ENCODE measurements at regions not wholly inside any gene's neighbourhood (a gene's known extent, or its start where the extent isn't known, plus 50 kb on each side); places are given as distances from the start of the nearest gene placed in this dataset.

DNA sequence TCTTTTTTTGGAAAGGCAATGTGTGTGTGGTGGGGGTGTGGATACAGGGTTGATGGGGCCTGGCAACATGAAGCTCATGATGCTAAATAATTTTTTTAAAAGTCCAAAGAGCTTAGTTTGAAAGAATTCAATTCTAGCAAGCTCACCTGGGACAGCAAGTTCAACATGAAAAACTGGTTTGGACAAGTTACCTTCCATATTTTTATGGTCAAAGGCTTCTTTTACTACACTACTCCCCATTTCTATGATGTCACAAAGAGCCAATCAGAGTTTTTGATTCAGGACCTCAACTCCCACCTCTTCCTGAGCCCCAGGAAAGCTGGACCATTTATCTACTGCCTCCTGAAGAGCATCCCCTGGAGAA is 66.1 kb upstream of the CTNNBL1 start:
- H3K4me3 ChIP-seq (ENCODE audit: low read length): no peak overlapping the region
- Mint-ChIP-seq H3K36me3 (no peaks in the 10 kb centered on the region), H3K27me3 (peaks cover 25 to 82% of the 10 kb centered on the region in 2 donors), H3K4me3 (no peak overlapping the region), H3K27ac (no peak overlapping the region), H3K9me3 (peaks cover 0 to 7% (median 0%) of the 10 kb centered on the region in 5 donors), H3K4me1 (no peaks in the 10 kb centered on the region)
- ChIA-PET CTCF (no interaction called here), POLR2A (no interaction called here)
- no peaks in the 10 kb centered on the region for H3K36me3 ChIP-seq (ENCODE audit: insufficient read depth, low read length)
- no peaks in the 10 kb centered on the region for H3K4me1 ChIP-seq (ENCODE audit: insufficient read depth, low read length)
- H3K27me3 ChIP-seq (ENCODE audit: insufficient read depth, low read length, poor library complexity, severe bottlenecking): no peaks in the 10 kb centered on the region
- no peaks in the 10 kb centered on the region for H3K9me3 ChIP-seq (ENCODE audit: low read length)
- DNase-seq: no peak
- H3K27ac ChIP-seq (ENCODE audit: low read depth, low read length): no peak overlapping the region

- CTCF ChIA-PET: no interaction called here
- POLR2A ChIA-PET: no interaction called here
- no peaks in the 10 kb centered on the region for H3K9me3 ChIP-seq (ENCODE audit: low read length)
- H3K27me3 ChIP-seq (ENCODE audit: insufficient read depth, low read length, poor library complexity, severe bottlenecking): no peaks in the 10 kb centered on the region
- peaks cover 0 to 5% (median 0%) of the 10 kb centered on the region in 5 donors for H3K9me3 Mint-ChIP-seq
- no peak overlapping the region for H3K27ac Mint-ChIP-seq
- no peaks in the 10 kb centered on the region for H3K4me1 Mint-ChIP-seq
- no peak overlapping the region for H3K4me3 ChIP-seq (ENCODE audit: low read length)
- no peak overlapping the region for H3K27ac ChIP-seq (ENCODE audit: low read depth, low read length)
- H3K36me3 Mint-ChIP-seq: no peaks in the 10 kb centered on the region
- no peak for DNase-seq
- no peak overlapping the region for H3K4me3 Mint-ChIP-seq
- H3K27me3 Mint-ChIP-seq: peaks cover 25 to 78% of the 10 kb centered on the region in 2 donors
- no peaks in the 10 kb centered on the region for H3K36me3 ChIP-seq (ENCODE audit: insufficient read depth, low read length)
- H3K4me1 ChIP-seq (ENCODE audit: insufficient read depth, low read length): no peaks in the 10 kb centered on the region
Observed at GRCh38 chr20:37627060-37627766, 66.6 kb upstream of the CTNNBL1 start.

DNA sequence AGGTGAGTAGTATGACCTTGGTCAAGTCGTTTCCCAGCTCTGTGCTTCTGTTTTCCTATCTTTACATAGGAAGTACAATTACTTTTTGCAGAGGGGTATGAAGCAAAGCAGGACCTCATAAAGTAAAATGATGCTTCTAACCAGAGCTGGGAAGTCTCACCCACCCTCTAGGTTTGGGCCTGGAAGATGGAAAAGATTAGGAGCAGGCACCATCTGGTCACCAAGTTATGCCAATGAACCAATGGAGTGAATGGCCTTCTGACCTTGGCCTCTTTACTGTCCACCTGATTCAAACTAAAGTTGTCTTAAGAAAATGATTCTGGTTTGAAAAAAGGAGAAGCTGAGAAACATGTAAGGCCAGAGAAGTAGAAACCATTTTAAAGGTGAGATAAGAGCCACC is 68.9 kb upstream of the CTNNBL1 start:
- Histone ChIP-seq H3K27ac (ENCODE audit: low read depth, low read length) (no peak overlapping the region), H3K4me3 (ENCODE audit: low read length) (no peak overlapping the region), H3K36me3 (ENCODE audit: insufficient read depth, low read length) (no peaks in the 10 kb centered on the region), H3K9me3 (ENCODE audit: low read length) (no peaks in the 10 kb centered on the region), H3K27me3 (ENCODE audit: insufficient read depth, low read length, poor library complexity, severe bottlenecking) (no peaks in the 10 kb centered on the region), H3K4me1 (ENCODE audit: insufficient read depth, low read length) (no peaks in the 10 kb centered on the region)
- no peak for DNase-seq
- no peak overlapping the region for H3K27ac Mint-ChIP-seq
- CTCF ChIA-PET: no interaction called here
- no peak overlapping the region for H3K4me3 Mint-ChIP-seq
- H3K4me1 Mint-ChIP-seq: no peaks in the 10 kb centered on the region
- peaks cover 0 to 5% (median 0%) of the 10 kb centered on the region in 5 donors for H3K9me3 Mint-ChIP-seq
- POLR2A ChIA-PET: no interaction called here
- no peaks in the 10 kb centered on the region for H3K36me3 Mint-ChIP-seq
- peaks cover 22 to 80% of the 10 kb centered on the region in 2 donors for H3K27me3 Mint-ChIP-seq

DNA sequence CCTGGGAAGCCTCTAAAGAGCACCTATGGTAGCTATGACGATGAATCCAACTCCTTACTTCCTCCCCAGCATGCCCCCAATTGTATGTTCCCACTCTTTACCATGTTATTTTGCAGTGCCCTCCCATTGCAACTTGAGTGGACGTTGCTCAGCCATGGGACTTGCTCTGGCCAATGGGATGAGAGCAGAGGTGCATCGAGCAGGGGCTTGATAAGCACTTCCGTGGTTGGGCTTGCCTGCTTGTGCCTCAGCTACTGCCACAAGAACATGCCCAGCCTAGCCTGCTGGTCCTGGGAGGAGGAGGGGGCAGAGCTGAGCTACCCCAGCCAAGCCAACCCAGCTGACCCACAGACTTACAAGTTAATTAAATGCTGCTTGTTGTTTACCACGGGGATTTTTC is 71.1 kb upstream of the CTNNBL1 start:
- Histone ChIP-seq H3K36me3 (ENCODE audit: insufficient read depth, low read length) (no peaks in the 10 kb centered on the region), H3K9me3 (ENCODE audit: low read length) (no peaks in the 10 kb centered on the region), H3K27me3 (ENCODE audit: insufficient read depth, low read length, poor library complexity, severe bottlenecking) (no peaks in the 10 kb centered on the region), H3K27ac (ENCODE audit: low read depth, low read length) (no peak overlapping the region), H3K4me1 (ENCODE audit: insufficient read depth, low read length) (no peaks in the 10 kb centered on the region), H3K4me3 (ENCODE audit: low read length) (no peak overlapping the region)
- H3K27me3 Mint-ChIP-seq: peaks cover 14 to 76% of the 10 kb centered on the region in 2 donors
- H3K27ac Mint-ChIP-seq: no peak overlapping the region
- peaks cover 0 to 5% (median 0%) of the 10 kb centered on the region in 5 donors for H3K9me3 Mint-ChIP-seq
- POLR2A ChIA-PET: no interaction called here
- CTCF ChIA-PET: no interaction called here
- H3K4me1 Mint-ChIP-seq: no peaks in the 10 kb centered on the region
- no peak for DNase-seq
- no peak overlapping the region for H3K4me3 Mint-ChIP-seq
- H3K36me3 Mint-ChIP-seq: no peaks in the 10 kb centered on the region

GRCh38 chr20:37619496-37619895 is 74.3 kb upstream of the CTNNBL1 start:
- Histone ChIP-seq H3K27ac (ENCODE audit: low read depth, low read length) (no peak overlapping the region), H3K4me1 (ENCODE audit: insufficient read depth, low read length) (no peaks in the 10 kb centered on the region), H3K4me3 (ENCODE audit: low read length) (no peak overlapping the region), H3K36me3 (ENCODE audit: insufficient read depth, low read length) (no peaks in the 10 kb centered on the region), H3K27me3 (ENCODE audit: insufficient read depth, low read length, poor library complexity, severe bottlenecking) (no peaks in the 10 kb centered on the region), H3K9me3 (ENCODE audit: low read length) (no peaks in the 10 kb centered on the region)
- Mint-ChIP-seq H3K4me3 (no peak overlapping the region), H3K9me3 (peaks cover 0 to 2% (median 0%) of the 10 kb centered on the region in 5 donors), H3K36me3 (peaks cover 0 to 2% (median 0%) of the 10 kb centered on the region in 3 donors), H3K4me1 (no peaks in the 10 kb centered on the region), H3K27me3 (peaks cover 28 to 64% of the 10 kb centered on the region in 2 donors), H3K27ac (no peak overlapping the region)
- ChIA-PET POLR2A (no interaction called here), CTCF (no interaction called here)
- DNase-seq: no peak

GRCh38 chr20:37616110-37616425 is 77.8 kb upstream of the CTNNBL1 start:
- Histone ChIP-seq H3K4me1 (ENCODE audit: insufficient read depth, low read length) (no peaks in the 10 kb centered on the region), H3K27me3 (ENCODE audit: insufficient read depth, low read length, poor library complexity, severe bottlenecking) (no peaks in the 10 kb centered on the region), H3K4me3 (ENCODE audit: low read length) (no peak overlapping the region), H3K9me3 (ENCODE audit: low read length) (no peaks in the 10 kb centered on the region), H3K36me3 (ENCODE audit: insufficient read depth, low read length) (no peaks in the 10 kb centered on the region), H3K27ac (ENCODE audit: low read depth, low read length) (no peak overlapping the region)
- H3K36me3 Mint-ChIP-seq: peaks cover 0 to 2% (median 0%) of the 10 kb centered on the region in 3 donors
- no peak overlapping the region for H3K27ac Mint-ChIP-seq
- DNase-seq: no peak
- POLR2A ChIA-PET: no interaction called here
- no peak overlapping the region for H3K4me3 Mint-ChIP-seq
- CTCF ChIA-PET: no interaction called here
- H3K27me3 Mint-ChIP-seq: peaks cover 26 to 45% of the 10 kb centered on the region in 2 donors
- H3K9me3 Mint-ChIP-seq: peaks cover 0 to 4% (median 0%) of the 10 kb centered on the region in 5 donors
- H3K4me1 Mint-ChIP-seq: no peaks in the 10 kb centered on the region

GRCh38 chr20:37615340-37616109 is 78.3 kb upstream of the CTNNBL1 start:
- no peaks in the 10 kb centered on the region for H3K4me1 ChIP-seq (ENCODE audit: insufficient read depth, low read length)
- H3K9me3 Mint-ChIP-seq: peaks cover 0 to 4% (median 0%) of the 10 kb centered on the region in 5 donors
- no peak overlapping the region for H3K4me3 Mint-ChIP-seq
- no peak overlapping the region for H3K27ac ChIP-seq (ENCODE audit: low read depth, low read length)
- H3K36me3 Mint-ChIP-seq: peaks cover 0 to 2% (median 0%) of the 10 kb centered on the region in 3 donors
- H3K27me3 ChIP-seq (ENCODE audit: insufficient read depth, low read length, poor library complexity, severe bottlenecking): no peaks in the 10 kb centered on the region
- ChIA-PET CTCF (no interaction called here), POLR2A (no interaction called here)
- peak in 4 of 5 donors; percentile 6 to 60 (median 22) for DNase-seq
- H3K27ac Mint-ChIP-seq: no peak overlapping the region
- no peaks in the 10 kb centered on the region for H3K4me1 Mint-ChIP-seq
- no peaks in the 10 kb centered on the region for H3K9me3 ChIP-seq (ENCODE audit: low read length)
- no peak overlapping the region for H3K4me3 ChIP-seq (ENCODE audit: low read length)
- H3K27me3 Mint-ChIP-seq: peaks cover 26 to 43% of the 10 kb centered on the region in 2 donors
- H3K36me3 ChIP-seq (ENCODE audit: insufficient read depth, low read length): no peaks in the 10 kb centered on the region

GRCh38 chr20:37611852-37612251 is 82.0 kb upstream of the CTNNBL1 start:
- DNase-seq: no peak
- H3K9me3 Mint-ChIP-seq: peaks cover 0 to 6% (median 0%) of the 10 kb centered on the region in 5 donors
- Histone ChIP-seq H3K27me3 (ENCODE audit: insufficient read depth, low read length, poor library complexity, severe bottlenecking) (no peaks in the 10 kb centered on the region), H3K4me3 (ENCODE audit: low read length) (no peak overlapping the region), H3K27ac (ENCODE audit: low read depth, low read length) (no peak overlapping the region), H3K9me3 (ENCODE audit: low read length) (no peaks in the 10 kb centered on the region), H3K4me1 (ENCODE audit: insufficient read depth, low read length) (no peaks in the 10 kb centered on the region), H3K36me3 (ENCODE audit: insufficient read depth, low read length) (no peaks in the 10 kb centered on the region)
- ChIA-PET CTCF (no interaction called here), POLR2A (no interaction called here)
- no peaks in the 10 kb centered on the region for H3K36me3 Mint-ChIP-seq
- no peak overlapping the region for H3K27ac Mint-ChIP-seq
- H3K27me3 Mint-ChIP-seq: peaks cover 21 to 40% of the 10 kb centered on the region in 2 donors
- H3K4me3 Mint-ChIP-seq: no peak overlapping the region
- H3K4me1 Mint-ChIP-seq: no peaks in the 10 kb centered on the region

Data from CD8-positive, alpha-beta memory T cell (primary cell).